Activated naive CD4-positive, alpha-beta T cell treated with anti-CD3 and anti-CD28 coated beads, Interleukin-2, amount 50 U/mL, for 16 hours (primary cell): ENCODE measurements at regions not wholly inside any gene's neighbourhood (a gene's known extent, or its start where the extent isn't known, plus 50 kb on each side); places are given as distances from the start of the nearest gene placed in this dataset.

ENCODE experiments used
- DNase-seq: peaks from one replicate; pipeline ENCODE4 v3.0.0-alpha.2; 2020

GRCh38 chr2:8196316-8196715 lies 485.5 kb upstream of the ID2 start:
- DNase-seq: no peak

- DNase-seq: no peak
These were observed 484.8 kb upstream of the ID2 start for GRCh38 chr2:8197101-8197500.

- DNase-seq: no peak
These were observed 484.0 kb upstream of the ID2 start for GRCh38 chr2:8197825-8198224.

GRCh38 chr2:8198766-8199382 lies 483.0 kb upstream of the ID2 start:
- no peak for DNase-seq

GRCh38 chr2:8202132-8202531 lies 479.7 kb upstream of the ID2 start:
- DNase-seq: no peak

- DNase-seq: no peak
These were observed 478.5 kb upstream of the ID2 start for GRCh38 chr2:8203364-8203763.

GRCh38 chr2:8204711-8205110 lies 477.1 kb upstream of the ID2 start:
- no peak for DNase-seq

GRCh38 chr2:8209494-8209893 lies 472.4 kb upstream of the ID2 start:
- no peak for DNase-seq

GRCh38 chr2:8211384-8211783 lies 470.5 kb upstream of the ID2 start:
- no peak for DNase-seq

- DNase-seq: no peak
These were observed 469.6 kb upstream of the ID2 start for GRCh38 chr2:8212239-8212638.

GRCh38 chr2:8214036-8214615 lies 467.7 kb upstream of the ID2 start:
- no peak for DNase-seq

- no peak for DNase-seq
These were observed 466.5 kb upstream of the ID2 start for GRCh38 chr2:8215159-8215863.

- no peak for DNase-seq
These were observed 465.9 kb upstream of the ID2 start for GRCh38 chr2:8215982-8216381.

- no peak for DNase-seq
These were observed 465.5 kb upstream of the ID2 start for GRCh38 chr2:8216397-8216796.

- no peak for DNase-seq
These were observed 464.3 kb upstream of the ID2 start for GRCh38 chr2:8217468-8218030.

GRCh38 chr2:8219096-8219495 lies 462.8 kb upstream of the ID2 start:
- no peak for DNase-seq

GRCh38 chr2:8219631-8220355 lies 462.1 kb upstream of the ID2 start:
- DNase-seq: no peak

GRCh38 chr2:8222979-8223694 lies 458.7 kb upstream of the ID2 start:
- DNase-seq: no peak

GRCh38 chr2:8223695-8224346 lies 458.0 kb upstream of the ID2 start:
- DNase-seq: no peak

- DNase-seq: no peak
These were observed 457.3 kb upstream of the ID2 start for GRCh38 chr2:8224347-8225190.

GRCh38 chr2:8225266-8225665 lies 456.6 kb upstream of the ID2 start:
- no peak for DNase-seq
